ENCODE measurements at regions not wholly inside any gene's neighbourhood (a gene's known extent, or its start where the extent isn't known, plus 50 kb on each side); places are given as distances from the start of the nearest gene placed in this dataset.

GRCh38 chr4:12881945-12882584 is 602.1 kb downstream of the RAB28 start:
- TF ChIP-seq RAD21 (IDR thresholded peaks at IDR 0.05; ENCODE audit: low read length) (no peak), RFX5 (IDR thresholded peaks at IDR 0.05; ENCODE audit: low read depth, low read length) (no peak), CTCF (conservative IDR thresholded peaks at IDR 0.05; ENCODE audit: low read depth, low read length) (no peak), POLR2A (IDR thresholded peaks at IDR 0.05; ENCODE audit: low read depth, low read length) (no peak), NFE2L2 (IDR thresholded peaks at IDR 0.05; ENCODE audit: low read depth, low read length) (no peak), MXI1 (IDR thresholded peaks at IDR 0.05; ENCODE audit: borderline replicate concordance, low read depth, low read length) (no peak)
- TF ChIP-seq, protein P1, sequence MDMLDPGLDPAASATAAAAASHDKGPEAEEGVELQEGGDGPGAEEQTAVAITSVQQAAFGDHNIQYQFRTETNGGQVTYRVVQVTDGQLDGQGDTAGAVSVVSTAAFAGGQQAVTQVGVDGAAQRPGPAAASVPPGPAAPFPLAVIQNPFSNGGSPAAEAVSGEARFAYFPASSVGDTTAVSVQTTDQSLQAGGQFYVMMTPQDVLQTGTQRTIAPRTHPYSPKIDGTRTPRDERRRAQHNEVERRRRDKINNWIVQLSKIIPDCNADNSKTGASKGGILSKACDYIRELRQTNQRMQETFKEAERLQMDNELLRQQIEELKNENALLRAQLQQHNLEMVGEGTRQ (IDR thresholded peaks at IDR 0.05; ENCODE audit: low read depth, low read length), result no peak
